IMR-90 (cell line): ENCODE measurements at regions not wholly inside any gene's neighbourhood (a gene's known extent, or its start where the extent isn't known, plus 50 kb on each side); places are given as distances from the start of the nearest gene placed in this dataset.

ENCODE experiments used
- ATAC-seq: fragments of 200-7000 bp; cut with Tn5 transposase; 2 replicates; pipeline ENCODE4 v1.9.1; 2020; ENCODE audit warnings: low read depth, mild to moderate bottlenecking, moderate library complexity
- BruUV-seq: library from RNA; stranded (reverse); fragments of 400-500 nt; replicated peaks from 2 replicates; lab custom pipeline; 2021; lab: Mats Ljungman, UMichigan
- CTCF ChIA-PET: fragments of 300-600 bp; formaldehyde crosslinking; extraction: SDS; loops from one replicate; lab custom pipeline; 2021; ENCODE audit warnings: antibody characterized with exemption; lab: Yijun Ruan, JAX
- POLR2A ChIA-PET: fragments of 300-600 bp; sonication (Branson Sonifier 250); formaldehyde crosslinking; loops from one replicate; lab custom pipeline; 2022; ENCODE audit warnings: antibody characterized with exemption; ENCODE audit not compliant: unreplicated experiment; lab: Charles Lee
- DNase-seq: peaks from one replicate; pipeline ENCODE4 v3.0.0; 2013
- H2AFZ ChIP-seq: replicated peaks from 2 replicates; pipeline ENCODE3; 2013; ENCODE audit warnings: low read length, mild to moderate bottlenecking; ENCODE audit not compliant: poor library complexity
- H2AK5ac ChIP-seq: 2 replicates; pipeline ENCODE4 v1.6.1; 2013; ENCODE audit warnings: low read depth, low read length, inconsistent platforms
- H2AK9ac ChIP-seq: replicated peaks from 2 replicates; pipeline ENCODE3; 2013; ENCODE audit warnings: mild to moderate bottlenecking, low read depth, low read length, moderate library complexity; ENCODE audit not compliant: poor library complexity
- H2BK120ac ChIP-seq: 2 replicates; pipeline ENCODE4 v1.6.1; 2013; ENCODE audit warnings: low read depth, low read length, inconsistent platforms
- H2BK15ac ChIP-seq: 3 replicates; pipeline ENCODE4 v1.6.1; 2013; ENCODE audit warnings: low read depth, low read length, inconsistent platforms
- H2BK20ac ChIP-seq: 2 replicates; pipeline ENCODE4 v1.6.1; 2013; ENCODE audit warnings: low read depth, mild to moderate bottlenecking, inconsistent platforms, low read length, moderate library complexity
- H2BK5ac ChIP-seq: 2 replicates; pipeline ENCODE4 v1.6.1; 2013; ENCODE audit warnings: mild to moderate bottlenecking, low read depth, low read length, inconsistent platforms; ENCODE audit not compliant: poor library complexity, severe bottlenecking
- H3K14ac ChIP-seq: replicated peaks from 2 replicates; pipeline ENCODE4 v1.6.1; 2013; ENCODE audit warnings: low read depth, low read length, inconsistent platforms
- H3K18ac ChIP-seq: 2 replicates; pipeline ENCODE4 v1.6.1; 2013; ENCODE audit warnings: low read depth, low read length, control low read depth
- H3K23ac ChIP-seq: 2 replicates; pipeline ENCODE4 v1.6.1; 2013; ENCODE audit warnings: low read depth, low read length, inconsistent platforms
- H3K27ac ChIP-seq: 2 replicates; pipeline ENCODE4 v1.5.1; 2013; ENCODE audit warnings: mild to moderate bottlenecking, control low read depth, low read length; ENCODE audit not compliant: insufficient read depth
- H3K27me3 ChIP-seq: 2 replicates; pipeline ENCODE4 v1.6.1; 2013; ENCODE audit warnings: low read length; ENCODE audit not compliant: control insufficient read depth, insufficient read depth
- H3K36me3 ChIP-seq: 2 replicates; pipeline ENCODE4 v1.6.1; 2013; ENCODE audit warnings: low read length, mixed read lengths; ENCODE audit not compliant: control insufficient read depth, insufficient read depth
- H3K4ac ChIP-seq: 2 replicates; pipeline ENCODE4 v1.6.1; 2013; ENCODE audit warnings: low read depth, low read length, inconsistent platforms
- H3K4me1 ChIP-seq: 2 replicates; pipeline ENCODE4 v1.6.1; 2013; ENCODE audit warnings: low read length, mixed read lengths; ENCODE audit not compliant: control insufficient read depth, insufficient read depth
- H3K4me2 ChIP-seq: 2 replicates; pipeline ENCODE4 v1.6.1; 2013; ENCODE audit warnings: low read depth, mild to moderate bottlenecking, control low read depth, low read length, moderate library complexity
- H3K4me3 ChIP-seq: 2 replicates; pipeline ENCODE4 v1.5.1; 2013; ENCODE audit warnings: low read depth, mild to moderate bottlenecking, control low read depth, low read length, moderate library complexity; ENCODE audit not compliant: insufficient read depth
- H3K56ac ChIP-seq: 2 replicates; pipeline ENCODE4 v1.6.1; 2013; ENCODE audit warnings: low read length, inconsistent platforms; ENCODE audit not compliant: insufficient read depth; ENCODE audit errors: extremely low read depth
- H3K79me1 ChIP-seq, 2 experiments: 2 replicates each; pipeline ENCODE4 v1.6.1; 2013; ENCODE audit warnings: low read length in 2 of 2, inconsistent platforms in 1 of 2, low read depth in 1 of 2
- H3K9ac ChIP-seq: 2 replicates; pipeline ENCODE4 v1.6.1; 2013; ENCODE audit warnings: low read depth, low read length, control low read depth
- H3K9me1 ChIP-seq: 2 replicates; pipeline ENCODE4 v1.6.1; 2013; ENCODE audit warnings: low read length, inconsistent platforms; ENCODE audit not compliant: insufficient read depth
- H3K9me3 ChIP-seq: 2 replicates; pipeline ENCODE4 v1.6.1; 2013; ENCODE audit warnings: low read length; ENCODE audit not compliant: control insufficient read depth, insufficient read depth
- H4K20me1 ChIP-seq: 2 replicates; pipeline ENCODE4 v1.6.1; 2013; ENCODE audit warnings: low read length, inconsistent platforms; ENCODE audit not compliant: insufficient read depth
- H4K5ac ChIP-seq: 2 replicates; pipeline ENCODE4 v1.6.1; 2013; ENCODE audit warnings: mild to moderate bottlenecking, low read depth, low read length, control low read depth
- H4K8ac ChIP-seq, 2 experiments: 2 replicates each; pipeline ENCODE4 v1.6.1; 2013; ENCODE audit warnings: low read depth in 2 of 2, low read length in 2 of 2, control low read depth in 1 of 2, inconsistent platforms in 1 of 2
- H4K91ac ChIP-seq: 2 replicates; pipeline ENCODE4 v1.6.1; 2013; ENCODE audit warnings: low read depth, low read length, inconsistent platforms; ENCODE audit not compliant: insufficient read depth
- CEBPB ChIP-seq: IDR thresholded peaks from 2 replicates; pipeline ENCODE4 v1.6.1; 2012; ENCODE audit warnings: low read depth, low read length, improper control_type of control experiment
- WGBS, 2 experiments: methylation state at CpG; one replicate each; pipeline versions ENCODE4 v1.1.5 to v1.1.7; 2013; ENCODE audit warnings: missing lambda C conversion rate in 2 of 2; ENCODE audit not compliant: insufficient read length in 1 of 2; ENCODE audit errors: extremely low coverage in 2 of 2; 5-methylcytosine and 5-hydroxymethylcytosine counted together
- dilution Hi-C: fragments of 300-500 bp; cut with HindIII; formaldehyde crosslinking; loops from one replicate; pipeline ENCODE4 v1.14.3; 2018; ENCODE audit warnings: low sequenced_read_pairs; ENCODE audit not compliant: unreplicated experiment
- in situ Hi-C: fragments of 300-500 bp; cut with MboI; formaldehyde crosslinking; loops from 3 replicates; pipeline ENCODE4 v1.14.3; 2019; ENCODE audit warnings: low sequenced_read_pairs, inconsistent platforms, mixed read lengths
- intact Hi-C: fragments of 100-400 bp; cut with micrococcal nuclease; formaldehyde crosslinking; loops from 2 replicates; pipeline ENCODE4 v1.10.0; 2022

DNA sequence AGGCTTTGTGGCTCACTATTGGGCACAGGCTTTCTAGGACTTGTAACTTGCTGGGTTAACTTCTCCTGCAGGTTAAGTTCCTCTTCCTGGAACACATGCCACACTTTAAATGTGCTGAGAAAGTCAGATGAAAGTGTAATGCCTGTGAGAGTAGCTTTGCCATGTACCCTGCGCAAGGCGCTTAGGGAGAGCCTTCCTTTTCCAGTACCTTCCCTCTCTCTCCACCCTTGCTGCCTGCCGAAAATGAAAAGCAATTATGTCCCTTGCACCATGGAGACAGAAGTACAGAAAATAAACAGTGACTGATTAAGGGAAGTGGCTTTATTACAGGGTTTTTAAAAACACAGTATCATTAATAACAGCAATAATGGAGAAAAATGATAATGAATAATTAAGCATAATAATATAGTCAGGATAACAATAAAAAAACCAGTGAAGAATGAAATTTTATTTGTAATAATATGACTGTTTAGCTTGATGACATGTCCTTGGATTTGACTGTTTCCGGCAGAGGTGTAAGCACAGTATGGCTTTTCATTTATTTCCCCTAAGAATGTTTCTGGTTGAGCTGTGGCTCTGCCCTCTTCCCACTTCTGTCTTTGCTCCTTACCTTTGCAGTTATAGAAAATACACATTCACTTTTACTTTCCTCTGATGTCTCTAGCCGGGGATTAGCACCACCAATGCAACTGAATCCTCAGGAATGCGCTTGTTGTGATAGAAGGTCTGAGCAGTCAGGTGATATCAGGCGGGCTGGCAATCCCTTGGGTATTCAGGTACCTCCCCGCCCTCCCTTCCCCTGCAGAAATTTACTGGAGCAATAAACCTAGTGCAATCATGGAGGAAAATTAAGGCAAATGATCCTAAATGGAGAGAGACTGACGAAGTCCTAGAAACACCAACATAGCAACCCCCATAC is 472.3 kb upstream of the CITED2 start:
- in situ Hi-C loops, result no loop called here

More for the DNA sequence above, 472.3 kb upstream of the CITED2 start:
- Histone ChIP-seq H3K9me1 (no peaks in the 10 kb centered on the region), H3K56ac (no peak overlapping the region), H4K8ac (no peak overlapping the region; a peak in 2 of 4 replicates), H3K4me3 (no peak overlapping the region), H3K36me3 (no peaks in the 10 kb centered on the region), H2AK9ac (peak overlapping the region; percentile 39), H3K18ac (no peak overlapping the region), H3K23ac (no peak overlapping the region), H3K4me2 (no peak overlapping the region), H2BK15ac (no peak overlapping the region; the same call in 2 of the 3 replicates), H4K20me1 (no peaks in the 10 kb centered on the region), H3K4ac (no peak overlapping the region), H3K9me3 (no peaks in the 10 kb centered on the region), H3K4me1 (no peaks in the 10 kb centered on the region), H2AFZ (peak overlapping the region; percentile 67), H3K79me1 (no peaks in the 10 kb centered on the region), H2BK5ac (no peak overlapping the region), H4K5ac (no peak overlapping the region), H3K14ac (no peak overlapping the region; the same call in 1 of the 2 replicates), H3K27me3 (no peaks in the 10 kb centered on the region), H3K27ac (no peak overlapping the region), H2BK20ac (no peak overlapping the region), H3K9ac (no peak overlapping the region), H4K91ac (peak overlapping the region; percentile 54; the same call in 1 of the 2 replicates), H2BK120ac (0 out of 2 replicates have a peak overlapping the region, but pooled peaks have one; percentile 16), H2AK5ac (no peak overlapping the region)
- dilution Hi-C loops (no loop called here), intact Hi-C loops (no loop called here)
- POLR2A ChIA-PET, result no interaction called here
- ATAC-seq, result no peak
- CTCF ChIA-PET, result no interaction called here
- no TSS peak for BruUV-seq
- no peak for DNase-seq
- WGBS, 2 experiments, result 100% methylated on average over 1 of the region's 9 CpGs; no CpG with 5 or more reads in 1 of the 2 experiments
- no peak for TF ChIP-seq CEBPB
